Left cardiac atrium (tissue), 4 donors: ENCODE measurements at regions not wholly inside any gene's neighbourhood (a gene's known extent, or its start where the extent isn't known, plus 50 kb on each side); places are given as distances from the start of the nearest gene placed in this dataset.
"Not testable (repeated sequence)": the region's sequence is repeated elsewhere in the genome, so short reads cannot be mapped to it uniquely, and the experiment has no call there.

Source experiments
- ATAC-seq, 2 donors: fragments of 200-7000 bp; cut with Tn5 transposase; one replicate each; pipeline ENCODE4 v1.9.1; 2020; ENCODE audit warnings: mild to moderate bottlenecking in 2 of 2, moderate library complexity in 2 of 2
- DNase-seq: peaks from one replicate; pipeline ENCODE4 v3.0.0-alpha.2; 2020
- intact Hi-C, 2 donors: fragments of 100-400 bp; cut with DNase I; formaldehyde crosslinking; loops; one replicate each; pipeline versions ENCODE4 v1.14.1 to v1.15.1; 2022 to 2023
- donor health status: DM: no; HTN: yes; CAD: no.
- donor health status: DM: no; HTN: yes; CAD: no; lungs with severe emphysema.
- donor health status: DM: yes; HTN: yes; CAD: no.
- donor health status: Dilated cardiomyopathy.

- DNase-seq (no peak), ATAC-seq (no peak)
- intact Hi-C loops = no loop called here
Measured at GRCh38 chr3:166734734-166735133, 645.4 kb downstream of the ZBBX start.

- intact Hi-C loops = no loop called here
- no peak for DNase-seq
- no peak for ATAC-seq
Measured at GRCh38 chr3:166731701-166732100, 648.4 kb downstream of the ZBBX start.

- intact Hi-C loops = no loop called here
- ATAC-seq = no peak
- no peak for DNase-seq
Measured at GRCh38 chr3:166721466-166721865, 658.6 kb downstream of the ZBBX start.

GRCh38 chr3:166714206-166714605 is 665.9 kb downstream of the ZBBX start:
- no peak for DNase-seq
- intact Hi-C loops = no loop called here
- no peak for ATAC-seq

- DNase-seq (no peak), ATAC-seq (no peak)
- intact Hi-C loops = no loop called here
Measured at GRCh38 chr3:166713787-166714186, 666.3 kb downstream of the ZBBX start.

- intact Hi-C loops = no loop called here
- no peak for DNase-seq
- ATAC-seq = no peak
Measured at GRCh38 chr3:166706094-166706493, 674.0 kb downstream of the ZBBX start.

GRCh38 chr3:166697495-166697894 is 682.6 kb downstream of the ZBBX start:
- ATAC-seq (no peak), DNase-seq (no peak)
- intact Hi-C loops = no loop called here

GRCh38 chr3:166696103-166696502 is 684.0 kb downstream of the ZBBX start:
- no peak for DNase-seq
- ATAC-seq = no peak
- intact Hi-C loops = no loop called here

GRCh38 chr3:166688665-166689064 is 691.4 kb downstream of the ZBBX start:
- DNase-seq (no peak), ATAC-seq (no peak)
- intact Hi-C loops = no loop called here

GRCh38 chr3:166685246-166685645 is 694.9 kb downstream of the ZBBX start:
- ATAC-seq (no peak), DNase-seq (no peak)
- intact Hi-C loops = no loop called here

GRCh38 chr3:166684077-166684476 is 696.0 kb downstream of the ZBBX start:
- DNase-seq, intact Hi-C loops, ATAC-seq: not testable (repeated sequence)

GRCh38 chr3:166669781-166670180 is 710.3 kb downstream of the ZBBX start:
- no peak for DNase-seq
- intact Hi-C loops = no loop called here
- ATAC-seq = no peak

GRCh38 chr3:166663194-166663593 is 716.9 kb downstream of the ZBBX start:
- intact Hi-C loops = no loop called here
- no peak for ATAC-seq
- DNase-seq = no peak

GRCh38 chr3:166661621-166662020 is 718.5 kb downstream of the ZBBX start:
- DNase-seq (no peak), ATAC-seq (no peak)
- intact Hi-C loops = no loop called here

GRCh38 chr3:166660962-166661361 is 719.1 kb downstream of the ZBBX start:
- ATAC-seq = no peak
- intact Hi-C loops = no loop called here
- no peak for DNase-seq

- intact Hi-C loops = no loop called here
- DNase-seq (no peak), ATAC-seq (no peak)
Measured at GRCh38 chr3:166637984-166638530, 742.0 kb downstream of the ZBBX start.

- ATAC-seq = no peak
- intact Hi-C loops = no loop called here
- DNase-seq = no peak
Measured at GRCh38 chr3:166634091-166634746, 745.9 kb downstream of the ZBBX start.

- intact Hi-C loops = no loop called here
- DNase-seq = no peak
Measured at GRCh38 chr3:166630190-166630589, 749.9 kb downstream of the ZBBX start.

GRCh38 chr3:166613365-166613764 is 766.7 kb downstream of the ZBBX start:
- ATAC-seq (no peak), DNase-seq (no peak)
- intact Hi-C loops = no loop called here

More at GRCh38 chr3:166630190-166630589, 749.9 kb downstream of the ZBBX start:
- no peak for ATAC-seq

GRCh38 chr3:166612761-166613160 is 767.3 kb downstream of the ZBBX start:
- DNase-seq, ATAC-seq, intact Hi-C loops: not testable (repeated sequence)

- intact Hi-C loops = no loop called here
- ATAC-seq (no peak), DNase-seq (no peak)
Measured at GRCh38 chr3:166607933-166608521, 770.8 kb upstream of the BCHE start.
